IMR-90 (cell line): ENCODE measurements at regions not wholly inside any gene's neighbourhood (a gene's known extent, or its start where the extent isn't known, plus 50 kb on each side); places are given as distances from the start of the nearest gene placed in this dataset.

ENCODE experiments used
- ATAC-seq: fragments of 200-7000 bp; cut with Tn5 transposase; 2 replicates; pipeline ENCODE4 v1.9.1; 2020; ENCODE audit warnings: low read depth, mild to moderate bottlenecking, moderate library complexity
- BruUV-seq: library from RNA; stranded (reverse); fragments of 400-500 nt; replicated peaks from 2 replicates; lab custom pipeline; 2021; lab: Mats Ljungman, UMichigan
- CTCF ChIA-PET: fragments of 300-600 bp; formaldehyde crosslinking; extraction: SDS; loops from one replicate; lab custom pipeline; 2021; ENCODE audit warnings: antibody characterized with exemption; lab: Yijun Ruan, JAX
- POLR2A ChIA-PET: fragments of 300-600 bp; sonication (Branson Sonifier 250); formaldehyde crosslinking; loops from one replicate; lab custom pipeline; 2022; ENCODE audit warnings: antibody characterized with exemption; ENCODE audit not compliant: unreplicated experiment; lab: Charles Lee
- DNase-seq: peaks from one replicate; pipeline ENCODE4 v3.0.0; 2013
- H2AFZ ChIP-seq: replicated peaks from 2 replicates; pipeline ENCODE3; 2013; ENCODE audit warnings: low read length, mild to moderate bottlenecking; ENCODE audit not compliant: poor library complexity
- H2AK5ac ChIP-seq: 2 replicates; pipeline ENCODE4 v1.6.1; 2013; ENCODE audit warnings: low read depth, low read length, inconsistent platforms
- H2AK9ac ChIP-seq: replicated peaks from 2 replicates; pipeline ENCODE3; 2013; ENCODE audit warnings: mild to moderate bottlenecking, low read depth, low read length, moderate library complexity; ENCODE audit not compliant: poor library complexity
- H2BK120ac ChIP-seq: 2 replicates; pipeline ENCODE4 v1.6.1; 2013; ENCODE audit warnings: low read depth, low read length, inconsistent platforms
- H2BK15ac ChIP-seq: 3 replicates; pipeline ENCODE4 v1.6.1; 2013; ENCODE audit warnings: low read depth, low read length, inconsistent platforms
- H2BK20ac ChIP-seq: 2 replicates; pipeline ENCODE4 v1.6.1; 2013; ENCODE audit warnings: low read depth, mild to moderate bottlenecking, inconsistent platforms, low read length, moderate library complexity
- H2BK5ac ChIP-seq: 2 replicates; pipeline ENCODE4 v1.6.1; 2013; ENCODE audit warnings: mild to moderate bottlenecking, low read depth, low read length, inconsistent platforms; ENCODE audit not compliant: poor library complexity, severe bottlenecking
- H3K14ac ChIP-seq: replicated peaks from 2 replicates; pipeline ENCODE4 v1.6.1; 2013; ENCODE audit warnings: low read depth, low read length, inconsistent platforms
- H3K18ac ChIP-seq: 2 replicates; pipeline ENCODE4 v1.6.1; 2013; ENCODE audit warnings: low read depth, low read length, control low read depth
- H3K23ac ChIP-seq: 2 replicates; pipeline ENCODE4 v1.6.1; 2013; ENCODE audit warnings: low read depth, low read length, inconsistent platforms
- H3K27ac ChIP-seq: 2 replicates; pipeline ENCODE4 v1.5.1; 2013; ENCODE audit warnings: mild to moderate bottlenecking, control low read depth, low read length; ENCODE audit not compliant: insufficient read depth
- H3K27me3 ChIP-seq: 2 replicates; pipeline ENCODE4 v1.6.1; 2013; ENCODE audit warnings: low read length; ENCODE audit not compliant: control insufficient read depth, insufficient read depth
- H3K36me3 ChIP-seq: 2 replicates; pipeline ENCODE4 v1.6.1; 2013; ENCODE audit warnings: low read length, mixed read lengths; ENCODE audit not compliant: control insufficient read depth, insufficient read depth
- H3K4ac ChIP-seq: 2 replicates; pipeline ENCODE4 v1.6.1; 2013; ENCODE audit warnings: low read depth, low read length, inconsistent platforms
- H3K4me1 ChIP-seq: 2 replicates; pipeline ENCODE4 v1.6.1; 2013; ENCODE audit warnings: low read length, mixed read lengths; ENCODE audit not compliant: control insufficient read depth, insufficient read depth
- H3K4me2 ChIP-seq: 2 replicates; pipeline ENCODE4 v1.6.1; 2013; ENCODE audit warnings: low read depth, mild to moderate bottlenecking, control low read depth, low read length, moderate library complexity
- H3K4me3 ChIP-seq: 2 replicates; pipeline ENCODE4 v1.5.1; 2013; ENCODE audit warnings: low read depth, mild to moderate bottlenecking, control low read depth, low read length, moderate library complexity; ENCODE audit not compliant: insufficient read depth
- H3K56ac ChIP-seq: 2 replicates; pipeline ENCODE4 v1.6.1; 2013; ENCODE audit warnings: low read length, inconsistent platforms; ENCODE audit not compliant: insufficient read depth; ENCODE audit errors: extremely low read depth
- H3K79me1 ChIP-seq, 2 experiments: 2 replicates each; pipeline ENCODE4 v1.6.1; 2013; ENCODE audit warnings: low read length in 2 of 2, inconsistent platforms in 1 of 2, low read depth in 1 of 2
- H3K9ac ChIP-seq: 2 replicates; pipeline ENCODE4 v1.6.1; 2013; ENCODE audit warnings: low read depth, low read length, control low read depth
- H3K9me1 ChIP-seq: 2 replicates; pipeline ENCODE4 v1.6.1; 2013; ENCODE audit warnings: low read length, inconsistent platforms; ENCODE audit not compliant: insufficient read depth
- H3K9me3 ChIP-seq: 2 replicates; pipeline ENCODE4 v1.6.1; 2013; ENCODE audit warnings: low read length; ENCODE audit not compliant: control insufficient read depth, insufficient read depth
- H4K20me1 ChIP-seq: 2 replicates; pipeline ENCODE4 v1.6.1; 2013; ENCODE audit warnings: low read length, inconsistent platforms; ENCODE audit not compliant: insufficient read depth
- H4K5ac ChIP-seq: 2 replicates; pipeline ENCODE4 v1.6.1; 2013; ENCODE audit warnings: mild to moderate bottlenecking, low read depth, low read length, control low read depth
- H4K8ac ChIP-seq, 2 experiments: 2 replicates each; pipeline ENCODE4 v1.6.1; 2013; ENCODE audit warnings: low read depth in 2 of 2, low read length in 2 of 2, control low read depth in 1 of 2, inconsistent platforms in 1 of 2
- H4K91ac ChIP-seq: 2 replicates; pipeline ENCODE4 v1.6.1; 2013; ENCODE audit warnings: low read depth, low read length, inconsistent platforms; ENCODE audit not compliant: insufficient read depth
- CTCF ChIP-seq: conservative IDR thresholded peaks from 2 replicates; pipeline ENCODE4 v1.5.1; 2012; ENCODE audit warnings: mild to moderate bottlenecking, low read depth, low read length, improper control_type of control experiment
- MAZ ChIP-seq: IDR thresholded peaks from 2 replicates; pipeline ENCODE4 v1.6.1; 2012; ENCODE audit warnings: low read depth, mild to moderate bottlenecking, low read length, improper control_type of control experiment, moderate library complexity, borderline replicate concordance
- RAD21 ChIP-seq: IDR thresholded peaks from 2 replicates; pipeline ENCODE4 v1.6.1; 2012; ENCODE audit warnings: low read length, improper control_type of control experiment
- RCOR1 ChIP-seq: IDR thresholded peaks from 2 replicates; pipeline ENCODE4 v1.6.1; 2012; ENCODE audit warnings: mild to moderate bottlenecking, low read length, improper control_type of control experiment; ENCODE audit not compliant: insufficient replicate concordance
- RFX5 ChIP-seq: IDR thresholded peaks from 2 replicates; pipeline ENCODE4 v1.8.0; 2012; ENCODE audit warnings: low read depth, mild to moderate bottlenecking, low read length, moderate library complexity
- SMC3 ChIP-seq: fragments of 150-350 bp; IDR thresholded peaks from 2 replicates; pipeline ENCODE4 v1.6.1; 2016; ENCODE audit warnings: low read depth, mild to moderate bottlenecking, antibody characterized with exemption, low read length, moderate library complexity
- USF2 ChIP-seq: fragments of 150-350 bp; IDR thresholded peaks from 2 replicates; pipeline ENCODE4 v1.6.1; 2017; ENCODE audit warnings: mild to moderate bottlenecking, antibody characterized with exemption, low read length, low read depth
- WGBS, 2 experiments: methylation state at CpG; one replicate each; pipeline versions ENCODE4 v1.1.5 to v1.1.7; 2013; ENCODE audit warnings: missing lambda C conversion rate in 2 of 2; ENCODE audit not compliant: insufficient read length in 1 of 2; ENCODE audit errors: extremely low coverage in 2 of 2; 5-methylcytosine and 5-hydroxymethylcytosine counted together
- dilution Hi-C: fragments of 300-500 bp; cut with HindIII; formaldehyde crosslinking; loops from one replicate; pipeline ENCODE4 v1.14.3; 2018; ENCODE audit warnings: low sequenced_read_pairs; ENCODE audit not compliant: unreplicated experiment
- in situ Hi-C: fragments of 300-500 bp; cut with MboI; formaldehyde crosslinking; loops from 3 replicates; pipeline ENCODE4 v1.14.3; 2019; ENCODE audit warnings: low sequenced_read_pairs, inconsistent platforms, mixed read lengths
- intact Hi-C: fragments of 100-400 bp; cut with micrococcal nuclease; formaldehyde crosslinking; loops from 2 replicates; pipeline ENCODE4 v1.10.0; 2022

GRCh38 chr7:96397936-96398598 is 76.2 kb upstream of the SLC25A13 start:
- ChIA-PET POLR2A (no interaction called here), CTCF (no interaction called here)
- Histone ChIP-seq H3K79me1 (no peaks in the 10 kb centered on the region), H2AK9ac (no peak overlapping the region), H4K8ac (no peak overlapping the region), H3K9me1 (no peaks in the 10 kb centered on the region), H4K91ac (no peak overlapping the region), H3K9me3 (no peaks in the 10 kb centered on the region), H3K4me1 (no peaks in the 10 kb centered on the region), H2AFZ (peak overlapping the region; percentile 32), H3K14ac (no peak overlapping the region), H3K36me3 (no peaks in the 10 kb centered on the region), H3K27me3 (no peaks in the 10 kb centered on the region), H2AK5ac (no peak overlapping the region), H3K23ac (no peak overlapping the region), H2BK5ac (no peak overlapping the region), H4K20me1 (no peaks in the 10 kb centered on the region), H3K4me3 (no peak overlapping the region), H4K5ac (no peak overlapping the region), H3K4me2 (no peak overlapping the region), H3K27ac (no peak overlapping the region), H3K9ac (no peak overlapping the region), H3K56ac (no peak overlapping the region), H2BK120ac (no peak overlapping the region), H3K18ac (no peak overlapping the region), H2BK15ac (no peak overlapping the region), H2BK20ac (no peak overlapping the region), H3K4ac (no peak overlapping the region)
- WGBS, 2 experiments, result no CpG with 5 or more reads among the region's 8 CpGs
- ATAC-seq, result peak; percentile 48
- TF ChIP-seq RFX5 (no peak), CTCF (no peak), USF2 (no peak), RAD21 (no peak), RCOR1 (no peak), MAZ (no peak), SMC3 (no peak)
- BruUV-seq, result no TSS peak
- intact Hi-C loops, result no loop called here
- DNase-seq, result peak; percentile 39
- in situ Hi-C loops, result no loop called here
- dilution Hi-C loops, result no loop called here
